D721Med (cell line): ENCODE measurements at regions not wholly inside any gene's neighbourhood (a gene's known extent, or its start where the extent isn't known, plus 50 kb on each side); places are given as distances from the start of the nearest gene placed in this dataset.

ENCODE experiments used
- DNase-seq: peaks from one replicate; pipeline ENCODE4 v3.0.0; 2011; ENCODE audit warnings: low spot score; ENCODE audit not compliant: insufficient read length
- FAIRE-seq: peaks from 2 replicates; lab custom pipeline; 2011; peaks lifted over from hg19 to GRCh38; lab: Jason Lieb, UNC
- CTCF ChIP-seq: IDR thresholded peaks from 2 replicates; pipeline ENCODE4 v1.5.1; 2012; ENCODE audit warnings: mild to moderate bottlenecking, control low read depth; ENCODE audit not compliant: insufficient read depth; ENCODE audit errors: missing control alignments

- DNase-seq = peak; percentile 77
- FAIRE-seq = no peak
- peak; percentile 92 for TF ChIP-seq CTCF
Observed at GRCh38 chr17:77429969-77430752, 289.4 kb downstream of the SEC14L1 start.

GRCh38 chr17:77432034-77432661 is 291.4 kb downstream of the SEC14L1 start:
- no peak for FAIRE-seq
- DNase-seq = no peak
- no peak for TF ChIP-seq CTCF

- TF ChIP-seq CTCF = no peak
- no peak for DNase-seq
- FAIRE-seq = no peak
Observed at GRCh38 chr17:77432742-77433141, 292.0 kb downstream of the SEC14L1 start.

- DNase-seq = no peak
Observed at GRCh38 chr17:77433385-77434135, 292.8 kb downstream of the SEC14L1 start.

GRCh38 chr17:77434136-77435114 is 293.7 kb downstream of the SEC14L1 start:
- no peak for FAIRE-seq

More at GRCh38 chr17:77433385-77434135, 292.8 kb downstream of the SEC14L1 start:
- TF ChIP-seq CTCF = no peak
- no peak for FAIRE-seq

More at GRCh38 chr17:77434136-77435114, 293.7 kb downstream of the SEC14L1 start:
- DNase-seq = no peak
- TF ChIP-seq CTCF = no peak
